ENCODE measurements at regions not wholly inside any gene's neighbourhood (a gene's known extent, or its start where the extent isn't known, plus 50 kb on each side); places are given as distances from the start of the nearest gene placed in this dataset.
"Not testable (repeated sequence)": the region's sequence is repeated elsewhere in the genome, so short reads cannot be mapped to it uniquely, and the experiment has no call there.

DNA sequence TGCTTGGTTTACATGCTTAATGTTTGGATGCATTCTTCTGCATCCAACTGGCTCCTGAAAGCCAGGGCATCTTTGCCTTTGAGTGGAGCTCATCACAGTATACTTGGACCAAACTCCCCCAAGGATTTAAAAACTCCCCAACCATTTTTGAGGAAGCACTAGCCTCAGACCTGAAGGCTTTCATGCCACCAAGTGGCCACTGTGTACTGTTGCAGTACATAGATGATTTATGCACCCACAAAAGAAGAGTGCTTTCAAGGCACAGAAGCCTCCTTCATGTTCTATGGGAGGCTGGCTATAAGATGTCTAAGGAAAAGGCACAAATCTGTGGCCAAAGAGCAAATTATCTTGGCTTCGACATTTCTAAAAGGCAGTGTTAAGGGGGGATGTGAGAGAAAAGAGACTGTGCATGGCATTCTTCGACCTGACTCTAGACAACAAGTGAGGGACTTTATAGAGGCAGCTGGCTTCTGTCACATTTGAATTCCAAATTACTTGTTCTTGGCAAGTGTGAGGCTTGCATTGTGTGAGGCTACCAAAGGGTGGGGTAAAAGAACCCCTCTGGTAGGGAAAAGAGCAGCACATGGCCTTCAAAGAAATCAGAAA, 224.2 kb upstream of the HSFY2 start:
- no peaks in the 10 kb centered on the region for H3K4me1 ChIP-seq (ENCODE audit: control insufficient read depth in 4 of 4, insufficient read depth in 4 of 4, low read length in 3 of 4)
- no peak for DNase-seq (ENCODE audit: low spot score)
- H3K36me3 ChIP-seq (ENCODE audit: control insufficient read depth in 4 of 4, insufficient read depth in 3 of 4, low read depth in 1 of 4, low read length in 3 of 4), result no peaks in the 10 kb centered on the region
- H3K27me3 ChIP-seq (ENCODE audit: control insufficient read depth in 4 of 4, insufficient read depth in 4 of 4, low read length in 3 of 4), result no peaks in the 10 kb centered on the region
- 86% methylated on average over 2 of the region's 2 CpGs for WGBS
- H3K27ac ChIP-seq (ENCODE audit: low read depth in 1 of 2, low read length in 2 of 2), result no peak overlapping the region
- no peak for TF ChIP-seq EGR1 (IDR thresholded peaks at IDR 0.05; ENCODE audit: low read depth in 2 of 2)
- TF ChIP-seq HNF4G (IDR thresholded peaks at IDR 0.05), result no peak
- no peak for TF ChIP-seq FOXA2 (IDR thresholded peaks at IDR 0.05)
- TF ChIP-seq SP1 (IDR thresholded peaks at IDR 0.05), result no peak
- TF ChIP-seq, protein P1, sequence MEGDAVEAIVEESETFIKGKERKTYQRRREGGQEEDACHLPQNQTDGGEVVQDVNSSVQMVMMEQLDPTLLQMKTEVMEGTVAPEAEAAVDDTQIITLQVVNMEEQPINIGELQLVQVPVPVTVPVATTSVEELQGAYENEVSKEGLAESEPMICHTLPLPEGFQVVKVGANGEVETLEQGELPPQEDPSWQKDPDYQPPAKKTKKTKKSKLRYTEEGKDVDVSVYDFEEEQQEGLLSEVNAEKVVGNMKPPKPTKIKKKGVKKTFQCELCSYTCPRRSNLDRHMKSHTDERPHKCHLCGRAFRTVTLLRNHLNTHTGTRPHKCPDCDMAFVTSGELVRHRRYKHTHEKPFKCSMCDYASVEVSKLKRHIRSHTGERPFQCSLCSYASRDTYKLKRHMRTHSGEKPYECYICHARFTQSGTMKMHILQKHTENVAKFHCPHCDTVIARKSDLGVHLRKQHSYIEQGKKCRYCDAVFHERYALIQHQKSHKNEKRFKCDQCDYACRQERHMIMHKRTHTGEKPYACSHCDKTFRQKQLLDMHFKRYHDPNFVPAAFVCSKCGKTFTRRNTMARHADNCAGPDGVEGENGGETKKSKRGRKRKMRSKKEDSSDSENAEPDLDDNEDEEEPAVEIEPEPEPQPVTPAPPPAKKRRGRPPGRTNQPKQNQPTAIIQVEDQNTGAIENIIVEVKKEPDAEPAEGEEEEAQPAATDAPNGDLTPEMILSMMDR (IDR thresholded peaks at IDR 0.05; ENCODE audit: low read depth, low read length, missing input control), result no peak
- TF ChIP-seq TAF1 (conservative IDR thresholded peaks at IDR 0.05), result no peak
- no peak for TF ChIP-seq FOXA1 (IDR thresholded peaks at IDR 0.05)
- TF ChIP-seq GABPA (IDR thresholded peaks at IDR 0.05 in 1 of 2, conservative IDR thresholded peaks at IDR 0.05 in 1 of 2), result no peak
- TF ChIP-seq NR2F2 (IDR thresholded peaks at IDR 0.05), result no peak
- TF ChIP-seq JUND (IDR thresholded peaks at IDR 0.05), result no peak
- TF ChIP-seq, protein P2, sequence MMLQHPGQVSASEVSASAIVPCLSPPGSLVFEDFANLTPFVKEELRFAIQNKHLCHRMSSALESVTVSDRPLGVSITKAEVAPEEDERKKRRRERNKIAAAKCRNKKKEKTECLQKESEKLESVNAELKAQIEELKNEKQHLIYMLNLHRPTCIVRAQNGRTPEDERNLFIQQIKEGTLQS (IDR thresholded peaks at IDR 0.05), result no peak
- TF ChIP-seq, protein P3, sequence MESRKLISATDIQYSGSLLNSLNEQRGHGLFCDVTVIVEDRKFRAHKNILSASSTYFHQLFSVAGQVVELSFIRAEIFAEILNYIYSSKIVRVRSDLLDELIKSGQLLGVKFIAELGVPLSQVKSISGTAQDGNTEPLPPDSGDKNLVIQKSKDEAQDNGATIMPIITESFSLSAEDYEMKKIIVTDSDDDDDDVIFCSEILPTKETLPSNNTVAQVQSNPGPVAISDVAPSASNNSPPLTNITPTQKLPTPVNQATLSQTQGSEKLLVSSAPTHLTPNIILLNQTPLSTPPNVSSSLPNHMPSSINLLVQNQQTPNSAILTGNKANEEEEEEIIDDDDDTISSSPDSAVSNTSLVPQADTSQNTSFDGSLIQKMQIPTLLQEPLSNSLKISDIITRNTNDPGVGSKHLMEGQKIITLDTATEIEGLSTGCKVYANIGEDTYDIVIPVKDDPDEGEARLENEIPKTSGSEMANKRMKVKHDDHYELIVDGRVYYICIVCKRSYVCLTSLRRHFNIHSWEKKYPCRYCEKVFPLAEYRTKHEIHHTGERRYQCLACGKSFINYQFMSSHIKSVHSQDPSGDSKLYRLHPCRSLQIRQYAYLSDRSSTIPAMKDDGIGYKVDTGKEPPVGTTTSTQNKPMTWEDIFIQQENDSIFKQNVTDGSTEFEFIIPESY (IDR thresholded peaks at IDR 0.05), result no peak
- TF ChIP-seq, protein P4, sequence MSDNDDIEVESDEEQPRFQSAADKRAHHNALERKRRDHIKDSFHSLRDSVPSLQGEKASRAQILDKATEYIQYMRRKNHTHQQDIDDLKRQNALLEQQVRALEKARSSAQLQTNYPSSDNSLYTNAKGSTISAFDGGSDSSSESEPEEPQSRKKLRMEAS (IDR thresholded peaks at IDR 0.05), result no peak
- TF ChIP-seq YY1 (IDR thresholded peaks at IDR 0.05), result no peak
- H3K4me3 ChIP-seq (ENCODE audit: low read depth in 1 of 3, low read length in 3 of 3), result no peak overlapping the region
- no peak overlapping the region for H3K9ac ChIP-seq (ENCODE audit: low read depth in 1 of 2, low read length in 2 of 2)
- H3K9me3 ChIP-seq (ENCODE audit: control insufficient read depth in 4 of 4, low read length in 3 of 4), result no peaks in the 10 kb centered on the region

DNA sequence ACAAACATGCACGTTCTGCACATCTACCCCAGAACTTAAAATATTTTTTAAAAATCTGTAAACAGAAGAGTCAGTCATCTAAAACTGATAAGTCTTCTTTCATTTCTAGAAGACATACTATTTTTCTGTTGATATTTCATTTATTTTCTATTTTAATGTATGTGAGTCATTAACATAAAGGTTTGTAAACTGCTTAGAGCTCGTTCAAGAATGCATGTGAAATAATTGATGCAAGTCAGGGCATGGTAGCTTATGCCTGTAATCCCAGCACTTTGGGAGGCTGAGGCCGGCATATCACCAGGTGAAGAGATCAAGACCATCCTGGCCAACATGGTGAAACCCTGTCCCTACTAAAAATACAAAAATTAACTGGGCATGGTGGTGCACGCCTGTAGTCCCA, 219.9 kb upstream of the HSFY2 start:
- no peak for DNase-seq (ENCODE audit: low spot score)
- WGBS, result 97% methylated on average over 4 of the region's 4 CpGs
- H3K9me3 ChIP-seq (ENCODE audit: control insufficient read depth in 4 of 4, low read length in 3 of 4), result no peaks in the 10 kb centered on the region
- H3K27ac ChIP-seq (ENCODE audit: low read depth in 1 of 2, low read length in 2 of 2), result no peak overlapping the region
- H3K27me3 ChIP-seq (ENCODE audit: control insufficient read depth in 4 of 4, insufficient read depth in 4 of 4, low read length in 3 of 4), result no peaks in the 10 kb centered on the region
- no peak overlapping the region for H3K9ac ChIP-seq (ENCODE audit: low read depth in 1 of 2, low read length in 2 of 2)
- H3K4me3 ChIP-seq (ENCODE audit: low read depth in 1 of 3, low read length in 3 of 3), result no peak overlapping the region
- H3K4me1 ChIP-seq (ENCODE audit: control insufficient read depth in 4 of 4, insufficient read depth in 4 of 4, low read length in 3 of 4), result no peaks in the 10 kb centered on the region
- TF ChIP-seq, protein P3 (IDR thresholded peaks at IDR 0.05), result no peak
- no peaks in the 10 kb centered on the region for H3K36me3 ChIP-seq (ENCODE audit: control insufficient read depth in 4 of 4, insufficient read depth in 3 of 4, low read depth in 1 of 4, low read length in 3 of 4)

DNA sequence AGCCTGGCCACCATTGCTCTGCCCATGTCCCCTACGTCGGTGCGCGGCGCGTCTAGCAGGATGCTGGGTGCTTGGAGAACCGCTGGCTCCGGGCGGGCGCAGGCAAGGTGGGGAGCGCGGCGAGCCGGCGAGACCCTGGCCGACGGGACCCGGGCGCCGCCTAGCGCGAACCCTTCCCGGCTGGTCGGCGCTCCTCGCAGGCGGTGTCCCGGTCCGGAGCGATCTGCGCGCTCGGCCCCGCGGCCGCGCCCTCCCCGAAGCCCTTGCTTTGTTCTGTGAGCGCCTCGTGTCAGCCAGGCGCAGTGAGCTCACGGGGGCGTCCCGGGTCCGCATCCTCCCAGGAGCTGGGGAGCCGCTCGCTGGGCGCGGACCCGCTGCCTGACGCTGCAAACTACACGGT, 219.1 kb upstream of the HSFY2 start:
- not testable (repeated sequence) for H3K36me3 ChIP-seq (ENCODE audit: control insufficient read depth in 4 of 4, insufficient read depth in 3 of 4, low read depth in 1 of 4, low read length in 3 of 4); H3K27ac ChIP-seq (ENCODE audit: low read depth in 1 of 2, low read length in 2 of 2); DNase-seq (ENCODE audit: low spot score); H3K4me3 ChIP-seq (ENCODE audit: low read depth in 1 of 3, low read length in 3 of 3); H3K9me3 ChIP-seq (ENCODE audit: control insufficient read depth in 4 of 4, low read length in 3 of 4); H3K27me3 ChIP-seq (ENCODE audit: control insufficient read depth in 4 of 4, insufficient read depth in 4 of 4, low read length in 3 of 4); H3K9ac ChIP-seq (ENCODE audit: low read depth in 1 of 2, low read length in 2 of 2); H3K4me1 ChIP-seq (ENCODE audit: control insufficient read depth in 4 of 4, insufficient read depth in 4 of 4, low read length in 3 of 4)
- WGBS, result 60% methylated on average over 49 of the region's 52 CpGs

Measured in liver (tissue), 8 donors.